ENCODE measurements at regions not wholly inside any gene's neighbourhood (a gene's known extent, or its start where the extent isn't known, plus 50 kb on each side); places are given as distances from the start of the nearest gene placed in this dataset.
"Not testable (repeated sequence)": the region's sequence is repeated elsewhere in the genome, so short reads cannot be mapped to it uniquely, and the experiment has no call there.

DNA sequence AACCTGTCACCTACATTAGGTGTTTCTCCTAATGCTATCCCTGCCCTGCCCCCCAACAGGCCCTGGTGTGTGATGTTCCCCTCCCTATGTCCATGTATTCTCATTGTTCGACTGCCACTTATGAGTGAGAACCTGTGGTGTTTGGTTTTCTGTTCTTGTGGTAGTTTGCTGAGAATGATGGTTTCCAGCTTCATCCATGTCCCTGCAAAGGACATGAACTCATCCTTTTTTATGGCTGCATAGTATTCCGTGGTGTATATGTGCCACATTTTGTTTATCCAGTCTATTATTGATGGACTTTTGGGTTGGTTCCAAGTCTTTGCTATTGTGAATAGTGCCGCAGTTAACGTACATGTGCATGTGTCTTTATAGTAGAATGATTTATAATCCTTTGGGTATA lies 117.8 kb upstream of the ZNF236 start:
- DNase-seq; H3K27ac ChIP-seq (ENCODE audit: low read depth, low read length); CTCF ChIA-PET; H3K27ac Mint-ChIP-seq; H3K36me3 ChIP-seq (ENCODE audit: insufficient read depth, low read length); H3K27me3 ChIP-seq (ENCODE audit: insufficient read depth, low read length, poor library complexity, severe bottlenecking); H3K4me1 Mint-ChIP-seq; H3K4me1 ChIP-seq (ENCODE audit: insufficient read depth, low read length); H3K9me3 Mint-ChIP-seq; H3K4me3 ChIP-seq (ENCODE audit: low read length); H3K36me3 Mint-ChIP-seq; H3K4me3 Mint-ChIP-seq; H3K9me3 ChIP-seq (ENCODE audit: low read length); POLR2A ChIA-PET: not testable (repeated sequence)
- peaks cover 2 to 17% of the 10 kb centered on the region in 2 donors for H3K27me3 Mint-ChIP-seq

DNA sequence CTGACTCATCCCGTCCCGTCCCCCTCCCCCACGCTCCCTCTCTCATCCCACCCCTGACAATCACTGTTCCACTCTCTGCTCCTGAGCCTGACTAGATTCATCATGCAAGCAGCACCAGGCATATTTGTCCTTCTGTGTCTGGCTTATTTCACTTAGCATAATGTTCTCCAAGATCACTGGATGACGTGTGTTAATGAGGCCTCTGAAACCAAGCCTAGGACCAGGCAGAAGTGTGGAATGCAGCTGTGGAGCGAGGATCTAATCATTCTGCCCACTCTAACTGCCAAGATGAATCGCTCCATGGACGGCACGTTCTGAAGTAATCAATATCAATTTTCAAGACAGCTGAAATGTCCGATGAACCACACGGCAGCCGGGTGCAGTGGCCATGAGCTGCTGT lies 122.4 kb upstream of the ZNF236 start:
- Mint-ChIP-seq H3K36me3 (no peaks in the 10 kb centered on the region), H3K27me3 (peaks cover 21 to 51% of the 10 kb centered on the region in 2 donors), H3K4me3 (no peak overlapping the region), H3K27ac (no peak overlapping the region), H3K4me1 (peaks cover 2 to 5% (median 3%) of the 10 kb centered on the region in 3 donors), H3K9me3 (peaks cover 0 to 5% (median 0%) of the 10 kb centered on the region in 5 donors)
- Histone ChIP-seq H3K9me3 (ENCODE audit: low read length) (no peaks in the 10 kb centered on the region), H3K27ac (ENCODE audit: low read depth, low read length) (no peak overlapping the region), H3K4me3 (ENCODE audit: low read length) (no peak overlapping the region), H3K27me3 (ENCODE audit: insufficient read depth, low read length, poor library complexity, severe bottlenecking) (peaks cover 4% of the 10 kb centered on the region), H3K36me3 (ENCODE audit: insufficient read depth, low read length) (no peaks in the 10 kb centered on the region), H3K4me1 (ENCODE audit: insufficient read depth, low read length) (no peaks in the 10 kb centered on the region)
- ChIA-PET POLR2A (no interaction called here), CTCF (interaction anchor here (1.0 to 1.8 kb wide), 2 partner anchors 10 kb away, joined by 3 to 5 read pairs; no protein-coding TSS in a partner anchor)
- no peak for DNase-seq

DNA sequence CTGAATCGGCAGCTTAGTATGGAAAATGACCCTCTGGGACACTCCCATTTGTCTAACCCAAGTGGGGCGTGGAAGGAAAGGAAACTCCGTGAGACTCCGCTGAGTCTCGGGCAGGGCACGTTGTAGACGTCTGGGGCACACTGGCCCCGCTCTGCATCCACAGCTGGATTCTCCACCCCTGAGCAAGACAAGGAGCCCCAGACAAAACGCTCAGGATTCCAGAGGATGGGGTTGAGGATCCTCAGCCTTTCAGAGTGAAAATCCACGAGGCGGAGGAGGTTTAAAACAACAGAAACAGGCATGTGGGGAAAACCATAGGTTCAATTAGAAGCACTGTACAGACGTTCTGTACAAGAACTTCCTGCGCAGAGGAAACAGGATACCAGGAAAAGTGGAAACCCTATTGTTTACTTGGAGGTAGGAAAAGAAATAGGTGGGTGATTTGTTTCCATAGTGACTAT lies 124.9 kb upstream of the ZNF236 start:
- Mint-ChIP-seq H3K27me3 (peaks cover 30 to 58% of the 10 kb centered on the region in 2 donors), H3K27ac (peak overlapping the region in 1 of 8 donors; percentile 70), H3K4me3 (no peak overlapping the region), H3K36me3 (no peaks in the 10 kb centered on the region), H3K9me3 (peaks cover 0 to 5% (median 0%) of the 10 kb centered on the region in 5 donors), H3K4me1 (peaks cover 2 to 5% (median 3%) of the 10 kb centered on the region in 3 donors)
- Histone ChIP-seq H3K27ac (ENCODE audit: low read depth, low read length) (no peak overlapping the region), H3K9me3 (ENCODE audit: low read length) (no peaks in the 10 kb centered on the region), H3K4me3 (ENCODE audit: low read length) (no peak overlapping the region), H3K36me3 (ENCODE audit: insufficient read depth, low read length) (no peaks in the 10 kb centered on the region), H3K4me1 (ENCODE audit: insufficient read depth, low read length) (no peaks in the 10 kb centered on the region), H3K27me3 (ENCODE audit: insufficient read depth, low read length, poor library complexity, severe bottlenecking) (peaks cover 4% of the 10 kb centered on the region)
- POLR2A ChIA-PET = no interaction called here
- CTCF ChIA-PET = no interaction called here
- no peak for DNase-seq

DNA sequence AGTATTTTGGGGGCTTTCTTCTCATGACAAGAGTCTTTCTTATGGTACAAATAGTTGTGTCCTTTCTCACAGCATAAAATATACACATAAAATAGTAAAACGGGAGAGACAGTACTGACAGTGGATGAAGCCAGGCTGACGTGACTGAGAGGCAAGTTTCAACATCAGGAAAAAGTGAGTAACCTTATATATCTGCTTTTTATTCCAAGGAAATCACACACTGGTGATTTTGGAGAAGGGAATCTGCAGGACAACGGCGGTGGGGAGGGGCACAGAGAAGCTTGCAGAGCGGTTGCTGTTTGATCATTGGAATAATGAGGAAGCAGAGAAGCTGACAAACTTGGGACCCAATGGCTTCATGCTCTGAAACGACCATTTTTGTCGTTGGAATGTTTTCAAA lies 130.6 kb upstream of the ZNF236 start:
- Histone ChIP-seq H3K27me3 (ENCODE audit: insufficient read depth, low read length, poor library complexity, severe bottlenecking) (no peaks in the 10 kb centered on the region), H3K36me3 (ENCODE audit: insufficient read depth, low read length) (no peaks in the 10 kb centered on the region), H3K27ac (ENCODE audit: low read depth, low read length) (no peak overlapping the region), H3K4me3 (ENCODE audit: low read length) (no peak overlapping the region), H3K4me1 (ENCODE audit: insufficient read depth, low read length) (no peaks in the 10 kb centered on the region), H3K9me3 (ENCODE audit: low read length) (no peaks in the 10 kb centered on the region)
- no peak overlapping the region for H3K4me3 Mint-ChIP-seq
- H3K4me1 Mint-ChIP-seq = peaks cover 6 to 15% (median 12%) of the 10 kb centered on the region in 3 donors
- peaks cover 0 to 5% (median 0%) of the 10 kb centered on the region in 5 donors for H3K9me3 Mint-ChIP-seq
- POLR2A ChIA-PET = no interaction called here
- peak overlapping the region in 1 of 8 donors; percentile 54 for H3K27ac Mint-ChIP-seq
- H3K36me3 Mint-ChIP-seq = no peaks in the 10 kb centered on the region
- peaks cover 33 to 54% of the 10 kb centered on the region in 2 donors for H3K27me3 Mint-ChIP-seq
- DNase-seq = no peak
- CTCF ChIA-PET = no interaction called here

DNA sequence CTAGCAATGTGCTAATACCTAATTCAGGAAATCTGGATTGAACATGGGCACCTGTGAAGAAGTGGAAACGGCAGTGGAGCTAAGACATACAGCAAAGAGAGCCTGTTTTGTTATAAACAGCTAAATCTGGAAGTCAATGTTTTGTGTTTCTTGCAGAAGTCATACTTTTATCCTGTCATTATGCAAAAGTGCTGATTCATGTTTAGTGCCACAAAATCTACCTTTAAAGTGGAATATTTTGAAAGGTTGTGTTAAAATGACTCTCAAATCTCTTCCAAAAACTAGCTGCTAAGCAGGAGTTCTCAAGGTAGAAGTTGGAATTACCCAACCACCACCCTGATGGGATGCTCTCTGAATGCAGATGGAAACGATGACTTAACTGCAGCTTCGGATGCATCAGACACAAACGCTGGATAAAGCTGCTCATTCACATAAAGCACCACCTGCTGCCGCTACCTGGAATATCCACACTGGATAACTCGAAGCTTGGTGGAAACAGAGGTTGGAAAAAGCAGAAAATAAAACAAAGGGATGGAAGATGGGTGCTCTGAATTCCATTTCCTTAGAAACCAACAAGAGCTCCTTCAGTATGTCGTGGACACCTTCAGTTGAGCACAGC lies 132.6 kb upstream of the ZNF236 start:
- CTCF ChIA-PET = no interaction called here
- Mint-ChIP-seq H3K27me3 (peaks cover 28 to 53% of the 10 kb centered on the region in 2 donors), H3K9me3 (no peaks in the 10 kb centered on the region), H3K4me3 (no peak overlapping the region), H3K4me1 (peaks cover 8 to 17% (median 13%) of the 10 kb centered on the region in 3 donors), H3K36me3 (no peaks in the 10 kb centered on the region), H3K27ac (no peak overlapping the region)
- H3K4me1 ChIP-seq (ENCODE audit: insufficient read depth, low read length) = no peaks in the 10 kb centered on the region
- no peaks in the 10 kb centered on the region for H3K9me3 ChIP-seq (ENCODE audit: low read length)
- POLR2A ChIA-PET = no interaction called here
- H3K36me3 ChIP-seq (ENCODE audit: insufficient read depth, low read length) = no peaks in the 10 kb centered on the region
- H3K4me3 ChIP-seq (ENCODE audit: low read length) = no peak overlapping the region
- no peak overlapping the region for H3K27ac ChIP-seq (ENCODE audit: low read depth, low read length)
- DNase-seq = no peak
- H3K27me3 ChIP-seq (ENCODE audit: insufficient read depth, low read length, poor library complexity, severe bottlenecking) = no peaks in the 10 kb centered on the region

DNA sequence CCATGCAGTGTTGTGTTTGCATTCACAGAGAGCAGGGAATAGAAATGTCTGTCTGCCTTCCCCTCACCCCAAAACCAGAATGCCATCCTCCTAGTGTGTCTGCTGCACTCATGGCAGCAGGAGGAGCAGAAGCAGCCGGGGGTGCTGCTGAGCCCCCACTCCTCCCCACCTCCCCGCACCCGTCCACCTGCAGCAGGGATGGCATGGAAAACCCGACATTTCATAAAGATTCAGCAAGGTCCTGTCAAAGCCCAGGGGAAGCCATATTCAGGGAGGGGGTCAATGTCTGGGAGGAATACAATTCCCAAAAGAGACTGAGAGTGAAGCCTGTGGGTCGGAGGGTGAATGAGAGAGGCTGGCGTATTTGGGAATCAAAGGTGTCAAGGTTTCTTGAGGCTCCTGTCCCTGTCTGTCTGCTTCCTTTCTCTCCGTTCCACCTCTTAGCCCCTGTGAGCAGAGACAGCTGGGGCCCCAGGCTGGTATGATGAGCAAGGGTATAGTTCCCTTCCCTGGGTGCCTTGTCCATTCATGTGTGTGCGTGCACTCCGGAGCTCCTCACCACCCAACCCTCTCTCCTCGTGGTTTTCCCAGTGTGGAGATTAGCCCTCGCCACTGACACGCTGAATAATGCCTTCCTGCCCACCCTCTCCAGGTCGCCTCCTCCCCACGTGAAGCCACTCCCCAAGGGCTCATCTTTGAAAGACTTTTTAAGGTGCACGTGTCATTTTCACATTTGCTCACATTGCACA lies 133.5 kb upstream of the ZNF236 start:
- Histone ChIP-seq H3K36me3 (ENCODE audit: insufficient read depth, low read length) (no peaks in the 10 kb centered on the region), H3K4me3 (ENCODE audit: low read length) (no peak overlapping the region), H3K4me1 (ENCODE audit: insufficient read depth, low read length) (no peaks in the 10 kb centered on the region), H3K27ac (ENCODE audit: low read depth, low read length) (no peak overlapping the region), H3K27me3 (ENCODE audit: insufficient read depth, low read length, poor library complexity, severe bottlenecking) (no peaks in the 10 kb centered on the region), H3K9me3 (ENCODE audit: low read length) (no peaks in the 10 kb centered on the region)
- Mint-ChIP-seq H3K9me3 (no peaks in the 10 kb centered on the region), H3K27ac (no peak overlapping the region), H3K4me1 (peaks cover 8 to 17% (median 13%) of the 10 kb centered on the region in 3 donors), H3K4me3 (no peak overlapping the region), H3K27me3 (peaks cover 21 to 53% of the 10 kb centered on the region in 2 donors), H3K36me3 (no peaks in the 10 kb centered on the region)
- DNase-seq = no peak
- CTCF ChIA-PET = no interaction called here
- POLR2A ChIA-PET = no interaction called here

DNA sequence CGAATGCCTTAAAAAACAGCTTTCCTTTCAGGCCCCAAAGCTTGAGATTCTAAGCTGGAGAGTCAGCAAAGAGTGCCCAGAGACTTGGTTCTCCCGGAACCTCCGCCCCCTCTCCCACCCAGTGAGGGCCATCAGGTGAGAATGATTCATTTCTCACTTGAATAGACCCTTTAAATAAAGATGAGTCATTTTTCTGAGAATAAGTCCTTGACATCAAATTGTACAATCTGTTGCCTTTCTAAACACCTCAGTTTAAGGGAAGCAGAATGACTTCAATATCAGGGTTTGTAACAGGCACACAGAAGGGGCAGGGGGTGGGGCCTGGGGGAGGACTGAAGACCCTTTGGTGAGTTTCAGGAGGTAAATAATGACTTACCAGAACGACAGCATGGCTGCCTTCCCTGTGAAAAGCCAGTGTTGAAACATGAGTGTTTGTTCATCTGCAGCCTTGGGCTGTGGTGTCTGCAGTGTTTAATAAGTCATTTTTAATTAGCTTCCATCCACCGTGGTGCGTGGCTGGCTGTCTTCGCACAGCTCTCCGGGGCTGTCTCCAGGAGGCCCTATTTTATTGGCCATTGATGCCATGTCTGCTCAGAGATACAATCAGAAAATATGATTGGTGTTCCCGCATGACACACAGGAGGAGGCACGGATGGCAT lies 134.9 kb upstream of the ZNF236 start:
- H3K27ac Mint-ChIP-seq = peak overlapping the region in 5 of 8 donors; percentile 38 to 74 (median 48)
- H3K36me3 Mint-ChIP-seq = no peaks in the 10 kb centered on the region
- Histone ChIP-seq H3K9me3 (ENCODE audit: low read length) (no peaks in the 10 kb centered on the region), H3K4me1 (ENCODE audit: insufficient read depth, low read length) (no peaks in the 10 kb centered on the region), H3K4me3 (ENCODE audit: low read length) (no peak overlapping the region), H3K36me3 (ENCODE audit: insufficient read depth, low read length) (no peaks in the 10 kb centered on the region), H3K27me3 (ENCODE audit: insufficient read depth, low read length, poor library complexity, severe bottlenecking) (no peaks in the 10 kb centered on the region), H3K27ac (ENCODE audit: low read depth, low read length) (no peak overlapping the region)
- H3K4me1 Mint-ChIP-seq = peaks cover 8 to 17% (median 13%) of the 10 kb centered on the region in 3 donors
- CTCF ChIA-PET = no interaction called here
- peak overlapping the region in 1 of 7 donors; percentile 14 for H3K4me3 Mint-ChIP-seq
- H3K9me3 Mint-ChIP-seq = no peaks in the 10 kb centered on the region
- H3K27me3 Mint-ChIP-seq = peaks cover 17 to 47% of the 10 kb centered on the region in 2 donors
- DNase-seq = no peak
- POLR2A ChIA-PET = no interaction called here

DNA sequence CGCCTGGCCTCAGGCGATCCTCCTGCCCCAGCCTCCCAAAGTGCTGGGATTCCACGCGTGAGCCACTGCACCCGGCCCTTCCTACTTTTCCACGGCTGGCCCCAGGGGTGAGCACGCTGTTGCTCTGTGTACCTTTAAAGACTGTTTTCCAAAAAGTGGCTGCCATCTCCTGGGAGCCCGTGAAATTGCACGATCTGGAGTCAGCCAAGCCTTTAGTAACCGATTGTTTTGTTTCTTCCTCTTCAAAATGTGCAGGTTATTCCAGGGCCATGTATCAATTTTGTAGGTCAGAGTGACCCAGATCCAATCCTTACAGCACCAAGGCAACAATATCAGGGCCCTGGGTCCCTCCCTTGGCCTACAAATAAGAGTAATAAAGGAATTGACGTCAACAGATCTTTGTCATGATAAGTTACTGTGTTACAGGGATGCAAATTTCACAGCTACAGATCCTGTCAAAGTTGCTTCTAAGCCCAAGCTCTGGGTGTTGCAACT lies 135.6 kb upstream of the ZNF236 start:
- Histone ChIP-seq H3K9me3 (ENCODE audit: low read length) (no peaks in the 10 kb centered on the region), H3K4me1 (ENCODE audit: insufficient read depth, low read length) (no peaks in the 10 kb centered on the region), H3K27ac (ENCODE audit: low read depth, low read length) (no peak overlapping the region), H3K27me3 (ENCODE audit: insufficient read depth, low read length, poor library complexity, severe bottlenecking) (no peaks in the 10 kb centered on the region), H3K36me3 (ENCODE audit: insufficient read depth, low read length) (no peaks in the 10 kb centered on the region), H3K4me3 (ENCODE audit: low read length) (no peak overlapping the region)
- Mint-ChIP-seq H3K9me3 (no peaks in the 10 kb centered on the region), H3K4me3 (peak overlapping the region in 2 of 7 donors; percentile 13 to 14), H3K4me1 (peaks cover 8 to 17% (median 13%) of the 10 kb centered on the region in 3 donors), H3K27me3 (peaks cover 21 to 46% of the 10 kb centered on the region in 2 donors), H3K36me3 (no peaks in the 10 kb centered on the region), H3K27ac (peak overlapping the region in 4 of 8 donors; percentile 38 to 78 (median 72))
- CTCF ChIA-PET = no interaction called here
- DNase-seq = peak in 1 of 5 donors; percentile 13
- POLR2A ChIA-PET = no interaction called here
